Psoas muscle (tissue), 7 donors: ENCODE measurements at regions not wholly inside any gene's neighbourhood (a gene's known extent, or its start where the extent isn't known, plus 50 kb on each side); places are given as distances from the start of the nearest gene placed in this dataset.

ENCODE experiments used
- ATAC-seq, 4 donors: fragments of 200-7000 bp; cut with Tn5 transposase; one replicate each; pipeline ENCODE4 v1.9.1; 2020; ENCODE audit warnings: moderate library complexity in 3 of 4, mild to moderate bottlenecking in 2 of 4
- DNase-seq, 2 donors: peaks; one replicate each; pipeline ENCODE4 v3.0.0-alpha.2; 2020
- H3K27ac ChIP-seq: fragments of 200-600 bp; one replicate; pipeline ENCODE4 v1.8.0; 2022
- H3K27me3 ChIP-seq, 3 donors: fragments of 200-600 bp in 1 of 3; one replicate each; pipeline versions ENCODE4 v1.6.1 to v1.8.0; 2013 to 2022; ENCODE audit warnings: low read length in 2 of 3, mild to moderate bottlenecking in 2 of 3, moderate library complexity in 1 of 3; ENCODE audit not compliant: insufficient read depth in 3 of 3
- H3K36me3 ChIP-seq, 2 donors: fragments of 200-600 bp in 1 of 2; one replicate each; pipeline versions ENCODE4 v1.6.1 to v1.8.0; 2013 to 2022; ENCODE audit warnings: low read depth in 1 of 2, mild to moderate bottlenecking in 1 of 2, moderate library complexity in 1 of 2; ENCODE audit not compliant: insufficient read depth in 1 of 2
- H3K4me1 ChIP-seq: fragments of 200-600 bp; one replicate; pipeline ENCODE4 v1.8.0; 2022
- H3K4me3 ChIP-seq: fragments of 200-600 bp; one replicate; pipeline ENCODE4 v1.8.0; 2022; ENCODE audit warnings: mild to moderate bottlenecking
- H3K9me3 ChIP-seq: fragments of 200-600 bp; one replicate; pipeline ENCODE4 v1.8.0; 2022
- CTCF ChIP-seq: fragments of 200-600 bp; IDR thresholded peaks from one replicate; pipeline ENCODE4 v1.8.0; 2022; ENCODE audit warnings: antibody characterized with exemption
- WGBS, 3 donors: extraction: QIAGEN DNeasy Blood & Tissue Kit; methylation state at CpG; one replicate each; pipeline versions ENCODE4 v1.1.6 to v1.1.7; 2013; 5-methylcytosine and 5-hydroxymethylcytosine counted together
- intact Hi-C, 2 donors: fragments of 100-400 bp; cut with DNase I; formaldehyde crosslinking; loops; one replicate each; pipeline versions ENCODE4 v1.11.0 to v1.14.2; 2022
- donor health status: healthy with polysubstance abuse.
- donor health status: DM: no; HTN: no; CAD: no; lungs with moderate emphysema.
- donor health status: Bipolar disorder and iron deficiency.
- donor health status: healthy.
- donor health status: DM: yes; HTN: yes; CAD: no.
- donor health status: DM: no; HTN: no; CAD: no.
- donor health status: DM: yes; HTN: yes; CAD: no.

- ATAC-seq (no peak), DNase-seq (no peak)
- intact Hi-C loops: loop anchor here in 1 of 2 donors (10.0 kb wide), 1 partner anchor 1578 kb away; no protein-coding TSS in a partner anchor
- Histone ChIP-seq H3K4me1 (no peaks in the 10 kb centered on the region), H3K27me3 (peaks cover 0 to under 1% (median 0%) of the 10 kb centered on the region in 3 donors), H3K4me3 (no peak overlapping the region), H3K27ac (no peak overlapping the region), H3K36me3 (no peaks in the 10 kb centered on the region), H3K9me3 (no peaks in the 10 kb centered on the region)
- no peak for TF ChIP-seq CTCF
- WGBS, 3 donors: 29 to 39% (median 31%) methylated on average over 2 of the region's 2 CpGs
These were observed 342.7 kb downstream of the PMP22 start for GRCh38 chr17:14922411-14922810.

GRCh38 chr17:14921936-14922335, 343.2 kb downstream of the PMP22 start:
- ATAC-seq (no peak), DNase-seq (no peak)
- H3K27ac ChIP-seq: no peak overlapping the region
- H3K36me3 ChIP-seq: no peaks in the 10 kb centered on the region
- intact Hi-C loops: loop anchor here in 1 of 2 donors (10.0 kb wide), 1 partner anchor 1577 kb away; no protein-coding TSS in a partner anchor
- H3K9me3 ChIP-seq: no peaks in the 10 kb centered on the region
- WGBS, 3 donors: 48 to 55% (median 53%) methylated on average over 3 of the region's 3 CpGs
- no peaks in the 10 kb centered on the region for H3K4me1 ChIP-seq
- no peak for TF ChIP-seq CTCF
- peaks cover 0 to 2% (median 0%) of the 10 kb centered on the region in 3 donors for H3K27me3 ChIP-seq
- no peak overlapping the region for H3K4me3 ChIP-seq

GRCh38 chr17:14919631-14920213, 345.4 kb downstream of the PMP22 start:
- no peak for ATAC-seq
- Histone ChIP-seq H3K4me3 (no peak overlapping the region), H3K27me3 (peaks cover 0 to 2% (median 0%) of the 10 kb centered on the region in 3 donors), H3K9me3 (no peaks in the 10 kb centered on the region), H3K36me3 (no peaks in the 10 kb centered on the region), H3K4me1 (no peaks in the 10 kb centered on the region), H3K27ac (no peak overlapping the region)
- TF ChIP-seq CTCF: no peak
- WGBS, 3 donors: 61 to 67% (median 64%) methylated on average over 5 of the region's 5 CpGs
- intact Hi-C loops: loop anchor here in 1 of 2 donors (10.0 kb wide), 1 partner anchor 1575 kb away; no protein-coding TSS in a partner anchor
- no peak for DNase-seq

GRCh38 chr17:14919094-14919493, 346.0 kb downstream of the PMP22 start:
- H3K27me3 ChIP-seq: peaks cover 0 to 2% (median 0%) of the 10 kb centered on the region in 3 donors
- intact Hi-C loops: no loop called here
- H3K4me1 ChIP-seq: no peaks in the 10 kb centered on the region
- no peak overlapping the region for H3K4me3 ChIP-seq
- H3K36me3 ChIP-seq: no peaks in the 10 kb centered on the region
- DNase-seq (no peak), ATAC-seq (no peak)
- no peak for TF ChIP-seq CTCF
- 55 to 63% (median 59%) methylated on average over 5 of the region's 5 CpGs for WGBS, 3 donors
- no peak overlapping the region for H3K27ac ChIP-seq
- H3K9me3 ChIP-seq: no peaks in the 10 kb centered on the region

- H3K4me3 ChIP-seq: no peak overlapping the region
- WGBS, 3 donors: 42 to 50% (median 45%) methylated on average over 4 of the region's 4 CpGs
- H3K4me1 ChIP-seq: no peaks in the 10 kb centered on the region
- no peak for TF ChIP-seq CTCF
- H3K27ac ChIP-seq: no peak overlapping the region
- intact Hi-C loops: no loop called here
- DNase-seq (no peak), ATAC-seq (no peak)
- no peaks in the 10 kb centered on the region for H3K36me3 ChIP-seq
- peaks cover 0 to 2% (median 0%) of the 10 kb centered on the region in 3 donors for H3K27me3 ChIP-seq
- no peaks in the 10 kb centered on the region for H3K9me3 ChIP-seq
These were observed 346.6 kb downstream of the PMP22 start for GRCh38 chr17:14918540-14918939.
